A673 (cell line): ENCODE measurements at regions not wholly inside any gene's neighbourhood (a gene's known extent, or its start where the extent isn't known, plus 50 kb on each side); places are given as distances from the start of the nearest gene placed in this dataset.
"Not testable (repeated sequence)": the region's sequence is repeated elsewhere in the genome, so short reads cannot be mapped to it uniquely, and the experiment has no call there.

Experiments
- EZH2 ChIP-seq: fragments of 200-600 bp; sonication (generic); IDR thresholded peaks from 2 replicates; pipeline ENCODE4 v1.6.1; 2017; ENCODE audit warnings: borderline replicate concordance, low read depth, mild to moderate bottlenecking, mixed read lengths, antibody characterized with exemption, low read length; ENCODE audit not compliant: poor library complexity, severe bottlenecking
- TF ChIP-seq, protein P1 (sequence below): fragments of 300-800, 200-600 bp; sonication (generic); conservative IDR thresholded peaks from 2 replicates; pipeline ENCODE4 v1.5.1; 2017; ENCODE audit warnings: low read depth, mild to moderate bottlenecking, antibody characterized with exemption, low read length, moderate library complexity, mixed read lengths

DNA sequence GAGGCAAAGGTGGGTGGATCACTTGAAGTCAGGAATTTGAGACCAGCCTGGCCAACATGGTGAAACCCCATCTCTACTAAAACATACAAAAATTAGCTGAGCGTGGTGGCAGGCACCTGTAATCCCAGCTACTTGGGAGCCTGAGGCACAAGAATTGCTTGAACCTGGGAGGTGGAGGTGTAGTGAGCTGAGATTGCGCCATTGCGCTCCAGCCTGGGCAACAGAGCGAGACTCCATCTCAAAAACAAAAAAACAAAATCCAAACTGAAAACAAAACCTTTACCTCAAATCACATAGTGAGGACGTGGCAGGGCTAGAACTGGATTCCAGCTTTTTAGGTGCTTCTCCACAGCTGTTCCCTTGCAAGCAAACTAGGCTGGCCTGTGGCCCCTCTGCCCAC lies 58.5 kb upstream of the EDAR start:
- TF ChIP-seq, protein P1, sequence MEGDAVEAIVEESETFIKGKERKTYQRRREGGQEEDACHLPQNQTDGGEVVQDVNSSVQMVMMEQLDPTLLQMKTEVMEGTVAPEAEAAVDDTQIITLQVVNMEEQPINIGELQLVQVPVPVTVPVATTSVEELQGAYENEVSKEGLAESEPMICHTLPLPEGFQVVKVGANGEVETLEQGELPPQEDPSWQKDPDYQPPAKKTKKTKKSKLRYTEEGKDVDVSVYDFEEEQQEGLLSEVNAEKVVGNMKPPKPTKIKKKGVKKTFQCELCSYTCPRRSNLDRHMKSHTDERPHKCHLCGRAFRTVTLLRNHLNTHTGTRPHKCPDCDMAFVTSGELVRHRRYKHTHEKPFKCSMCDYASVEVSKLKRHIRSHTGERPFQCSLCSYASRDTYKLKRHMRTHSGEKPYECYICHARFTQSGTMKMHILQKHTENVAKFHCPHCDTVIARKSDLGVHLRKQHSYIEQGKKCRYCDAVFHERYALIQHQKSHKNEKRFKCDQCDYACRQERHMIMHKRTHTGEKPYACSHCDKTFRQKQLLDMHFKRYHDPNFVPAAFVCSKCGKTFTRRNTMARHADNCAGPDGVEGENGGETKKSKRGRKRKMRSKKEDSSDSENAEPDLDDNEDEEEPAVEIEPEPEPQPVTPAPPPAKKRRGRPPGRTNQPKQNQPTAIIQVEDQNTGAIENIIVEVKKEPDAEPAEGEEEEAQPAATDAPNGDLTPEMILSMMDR = not testable (repeated sequence)
- not testable (repeated sequence) for TF ChIP-seq EZH2
